Activated naive CD8-positive, alpha-beta T cell treated with anti-CD3 and anti-CD28 coated beads, Interleukin-2, amount 50 U/mL, for 24 hours (primary cell): ENCODE measurements at regions not wholly inside any gene's neighbourhood (a gene's known extent, or its start where the extent isn't known, plus 50 kb on each side); places are given as distances from the start of the nearest gene placed in this dataset.

Experiments used
- ATAC-seq: fragments of 150-1000 bp; cut with Tn5 transposase; one replicate; pipeline ENCODE4 v1.10.0; 2021
- DNase-seq: peaks from one replicate; pipeline ENCODE4 v3.0.0; 2021
- H3K27ac Mint-ChIP-seq: one replicate; pipeline ENCODE4 v1.8.0; 2021; ENCODE audit warnings: mild to moderate bottlenecking, mixed read lengths
- H3K27me3 Mint-ChIP-seq: one replicate; pipeline ENCODE4 v1.8.0; 2021; ENCODE audit warnings: mixed read lengths
- H3K36me3 Mint-ChIP-seq: one replicate; pipeline ENCODE4 v1.8.0; 2021; ENCODE audit warnings: low read depth, mixed read lengths
- H3K4me1 Mint-ChIP-seq: one replicate; pipeline ENCODE4 v1.8.0; 2021; ENCODE audit warnings: mixed read lengths
- H3K4me3 Mint-ChIP-seq: one replicate; pipeline ENCODE4 v1.8.0; 2021; ENCODE audit warnings: mild to moderate bottlenecking, moderate library complexity, mixed read lengths
- H3K9me3 Mint-ChIP-seq: one replicate; pipeline ENCODE4 v1.8.0; 2021; ENCODE audit warnings: mixed read lengths

DNA sequence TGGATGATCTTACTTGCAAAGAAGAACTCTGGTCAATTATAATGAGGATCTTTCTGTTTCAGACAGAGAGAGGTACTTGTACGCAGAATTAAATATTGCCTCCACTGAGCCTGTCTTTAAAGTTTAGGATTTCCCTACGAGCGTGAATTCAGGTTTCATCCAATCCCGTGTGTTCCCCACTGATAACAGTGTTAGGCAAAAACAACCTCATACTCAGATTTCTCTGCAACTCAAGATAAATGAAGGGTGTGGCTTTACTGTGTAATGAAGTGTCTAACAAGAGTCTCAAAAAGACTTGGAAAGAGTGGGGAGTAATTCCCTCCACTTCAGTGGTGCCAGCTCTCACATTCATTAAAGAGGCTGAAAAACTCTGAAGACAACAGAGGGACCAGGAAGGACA lies 53.2 kb upstream of the ACO1 start:
- H3K27me3 Mint-ChIP-seq = peaks cover 3% of the 10 kb centered on the region
- no peak overlapping the region for H3K27ac Mint-ChIP-seq
- ATAC-seq (no peak), DNase-seq (no peak)
- no peaks in the 10 kb centered on the region for H3K36me3 Mint-ChIP-seq
- H3K9me3 Mint-ChIP-seq = no peaks in the 10 kb centered on the region
- no peak overlapping the region for H3K4me3 Mint-ChIP-seq
- H3K4me1 Mint-ChIP-seq = no peaks in the 10 kb centered on the region

DNA sequence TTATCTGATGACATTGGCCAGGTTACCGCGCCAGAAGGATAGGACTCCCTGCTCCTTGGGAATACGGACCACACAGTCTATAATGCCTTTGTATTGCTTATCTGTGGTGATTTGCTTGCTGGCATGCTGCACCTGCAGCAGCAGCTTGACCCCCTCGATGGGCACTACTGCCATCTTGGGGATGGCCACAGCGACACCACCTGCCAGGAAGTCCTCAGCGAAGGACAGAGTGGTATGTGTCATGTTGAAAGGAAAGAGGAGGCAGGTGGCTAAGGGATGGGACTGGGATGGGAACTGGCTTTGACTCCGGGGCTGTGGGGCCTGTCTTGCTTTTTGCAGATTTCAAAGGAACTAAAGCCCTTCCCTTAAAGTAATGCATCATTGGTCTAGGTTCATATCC lies 50.3 kb upstream of the ACO1 start:
- ATAC-seq = no peak
- H3K27ac Mint-ChIP-seq = no peak overlapping the region
- H3K4me3 Mint-ChIP-seq = no peak overlapping the region
- no peaks in the 10 kb centered on the region for H3K9me3 Mint-ChIP-seq
- H3K4me1 Mint-ChIP-seq = no peaks in the 10 kb centered on the region
- H3K27me3 Mint-ChIP-seq = peaks cover 3% of the 10 kb centered on the region
- no peaks in the 10 kb centered on the region for H3K36me3 Mint-ChIP-seq
- no peak for DNase-seq
